ENCODE measurements at regions not wholly inside any gene's neighbourhood (a gene's known extent, or its start where the extent isn't known, plus 50 kb on each side); places are given as distances from the start of the nearest gene placed in this dataset.

DNA sequence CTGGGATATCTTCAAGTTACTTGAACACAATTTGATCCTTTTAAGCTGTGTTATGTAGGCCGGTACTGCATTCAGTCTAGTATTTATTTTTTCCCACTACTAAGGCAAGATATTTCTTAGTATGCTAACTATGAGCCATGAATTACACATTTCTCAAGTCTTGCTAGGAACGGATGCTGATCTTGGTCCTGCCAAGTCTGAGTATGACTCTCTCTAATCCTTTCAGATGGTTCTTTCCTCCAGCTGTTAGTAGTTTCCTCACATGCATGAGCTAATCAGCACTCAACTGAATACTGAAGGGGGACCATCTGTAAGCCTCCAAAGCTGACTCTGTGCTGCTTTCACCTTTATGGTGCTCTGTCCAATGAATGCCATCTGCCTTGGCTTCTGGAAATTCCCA is 460.3 kb downstream of the KCTD12 start:
- no peak for DNase-seq
- intact Hi-C loops (cut with micrococcal nuclease) = no loop called here
- peak; percentile 92 for ATAC-seq

DNA sequence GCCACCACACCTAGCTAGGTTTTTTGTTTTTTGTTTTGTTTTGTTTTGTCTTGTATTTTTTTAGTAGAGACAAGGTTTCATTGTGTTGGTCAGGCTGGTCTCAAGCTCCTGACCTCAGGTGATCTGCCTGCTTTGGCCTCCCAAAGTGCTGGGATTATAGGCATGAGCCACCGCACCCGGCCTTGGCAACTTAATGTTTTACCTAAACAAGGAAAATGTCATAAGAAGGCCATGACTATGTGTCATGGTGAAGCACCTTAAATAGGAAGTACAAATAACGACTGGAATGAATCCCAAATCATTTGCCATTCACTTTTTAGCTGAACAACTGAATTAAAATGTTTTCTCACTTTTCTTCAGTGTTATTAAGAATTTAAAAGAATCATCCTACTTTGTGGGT is 465.2 kb downstream of the KCTD12 start:
- no peak for ATAC-seq
- intact Hi-C loops (cut with micrococcal nuclease) = no loop called here
- no peak for DNase-seq

DNA sequence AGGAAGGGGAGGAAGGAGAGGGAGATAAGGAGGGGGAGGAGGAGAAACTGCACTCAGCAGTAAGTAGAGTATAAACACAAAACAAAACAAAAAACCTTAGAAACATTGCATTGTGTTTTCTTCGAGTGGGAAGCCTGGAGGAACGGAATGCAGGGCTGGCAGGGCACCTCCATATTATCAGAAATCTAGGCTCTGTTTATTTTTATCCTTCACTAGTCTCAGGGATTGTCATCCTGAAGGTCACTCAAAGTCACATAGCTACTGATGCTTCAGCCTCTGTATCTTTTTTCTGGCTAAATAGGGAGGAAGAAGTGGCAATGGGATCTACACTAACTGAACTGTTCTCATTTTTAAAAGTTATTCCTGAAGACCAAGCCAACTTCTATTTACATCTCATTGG is 467.8 kb downstream of the KCTD12 start:
- intact Hi-C loops (cut with micrococcal nuclease) = no loop called here
- DNase-seq (no peak), ATAC-seq (peak; percentile 41)

DNA sequence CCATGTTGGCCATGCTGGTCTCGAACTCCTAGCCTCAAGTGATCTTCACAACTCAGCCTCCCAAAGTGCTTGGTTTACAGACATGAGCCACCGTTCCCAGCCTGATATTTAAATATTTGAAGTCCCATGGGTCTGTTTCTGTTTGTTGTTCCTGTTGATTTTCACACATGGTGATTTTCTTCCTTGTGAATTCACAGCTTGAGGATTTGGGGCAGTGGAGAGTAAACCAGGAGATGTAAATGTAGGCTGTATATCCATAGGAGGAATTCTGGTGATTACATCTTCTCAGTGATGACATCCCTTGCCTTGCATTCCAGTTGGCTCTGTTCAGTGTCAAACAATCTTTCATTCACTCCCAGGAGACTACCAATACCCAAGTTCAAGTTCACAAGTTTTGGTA is 471.9 kb downstream of the KCTD12 start:
- DNase-seq = no peak
- no peak for ATAC-seq
- intact Hi-C loops (cut with micrococcal nuclease) = no loop called here

DNA sequence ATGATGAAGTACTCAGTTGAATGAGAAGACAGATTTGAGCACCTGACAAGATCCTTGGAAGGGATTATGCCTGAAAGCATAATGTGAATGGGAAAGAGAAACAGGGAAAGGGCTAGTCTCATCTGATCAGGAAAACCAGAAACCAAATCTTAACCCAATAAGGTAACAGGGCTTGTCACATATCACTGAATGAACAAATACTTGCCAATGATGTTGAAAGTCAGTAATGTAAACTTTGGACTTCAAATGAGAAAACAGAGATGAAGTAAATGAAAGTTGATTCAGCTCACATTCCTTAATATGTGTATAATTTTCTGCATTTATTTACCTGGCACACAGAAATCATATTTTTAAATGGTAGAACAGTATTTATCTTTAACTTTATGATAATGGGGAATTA is 480.0 kb downstream of the KCTD12 start:
- ATAC-seq (no peak), DNase-seq (no peak)
- intact Hi-C loops (cut with micrococcal nuclease) = no loop called here

DNA sequence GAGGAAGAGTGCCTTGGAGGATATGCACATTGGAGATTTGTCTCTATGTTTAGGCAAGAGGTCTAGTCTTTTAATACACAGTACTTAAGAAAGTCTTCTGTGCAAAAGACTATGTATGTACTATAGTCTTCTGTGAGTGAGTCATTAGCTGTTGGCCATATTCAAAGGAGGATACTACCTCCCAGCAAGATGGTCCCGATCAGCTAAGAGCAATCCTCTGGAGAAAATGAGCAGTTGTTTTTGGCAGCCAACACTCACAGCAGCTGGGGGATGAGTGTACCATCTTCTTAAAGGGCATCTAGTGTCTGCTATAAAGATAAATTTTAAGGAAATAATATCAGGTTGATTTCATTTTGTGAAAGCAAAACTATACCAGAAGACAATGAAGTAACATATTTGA is 487.8 kb downstream of the KCTD12 start:
- DNase-seq = no peak
- ATAC-seq = no peak
- intact Hi-C loops (cut with micrococcal nuclease) = no loop called here

DNA sequence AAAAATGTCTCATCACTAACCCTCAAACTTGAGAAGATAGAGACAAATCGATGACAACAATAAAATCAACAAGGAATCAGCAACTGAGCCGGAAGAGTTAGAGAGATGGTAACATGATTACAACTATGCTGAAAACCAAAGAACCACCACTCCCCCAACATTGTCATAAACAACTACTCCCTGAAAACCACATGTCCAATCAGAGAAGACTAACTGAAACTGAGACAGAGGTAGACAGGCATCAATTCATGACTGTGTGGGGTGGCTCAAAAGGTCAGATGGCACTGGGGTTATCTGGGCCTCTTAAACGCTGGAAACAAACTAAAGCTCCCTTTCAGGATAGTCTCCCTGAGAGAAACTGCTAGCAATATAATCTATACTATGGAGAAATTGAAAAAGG is 488.8 kb downstream of the KCTD12 start:
- ATAC-seq (no peak), DNase-seq (no peak)
- intact Hi-C loops (cut with micrococcal nuclease) = no loop called here

DNA sequence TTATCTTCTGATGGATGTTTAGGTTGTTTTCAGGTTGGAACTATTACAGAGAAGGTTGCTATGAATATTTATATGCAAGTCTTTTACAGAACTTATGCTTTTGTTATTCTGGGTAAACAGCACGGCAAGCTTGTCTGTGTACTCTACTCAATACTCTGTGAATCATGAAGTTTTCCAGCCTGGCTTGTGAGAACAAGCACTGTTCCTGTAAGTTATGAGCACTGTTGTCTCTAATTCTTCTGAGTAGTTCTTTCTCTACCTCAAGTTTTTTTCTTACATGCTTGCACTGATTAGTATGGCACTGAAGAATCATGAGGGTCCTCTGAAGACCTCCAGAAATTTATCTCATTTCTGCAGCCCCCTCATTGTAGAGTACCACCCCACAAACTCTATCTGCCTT is 496.9 kb downstream of the KCTD12 start:
- DNase-seq (no peak), ATAC-seq (no peak)
- intact Hi-C loops (cut with micrococcal nuclease) = no loop called here

DNA sequence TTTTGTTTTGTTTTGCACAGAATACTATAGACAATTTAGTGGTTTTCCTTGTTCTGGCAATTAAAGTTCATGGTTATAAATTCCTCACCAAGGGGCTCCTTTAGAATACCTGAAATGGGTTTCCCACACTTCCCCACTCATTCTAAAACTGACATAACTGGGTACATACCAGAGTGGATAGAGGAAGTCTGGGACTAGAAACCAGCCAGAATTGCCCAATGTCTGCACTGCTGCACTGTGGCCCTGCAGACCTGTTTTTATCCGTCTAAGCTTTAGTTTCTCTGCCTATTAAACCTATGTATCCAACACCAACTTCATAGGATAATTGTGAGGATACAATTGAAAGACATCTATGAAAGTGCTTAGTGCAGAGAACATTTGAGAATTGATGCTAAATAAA is 498.6 kb downstream of the KCTD12 start:
- ATAC-seq = no peak

DNA sequence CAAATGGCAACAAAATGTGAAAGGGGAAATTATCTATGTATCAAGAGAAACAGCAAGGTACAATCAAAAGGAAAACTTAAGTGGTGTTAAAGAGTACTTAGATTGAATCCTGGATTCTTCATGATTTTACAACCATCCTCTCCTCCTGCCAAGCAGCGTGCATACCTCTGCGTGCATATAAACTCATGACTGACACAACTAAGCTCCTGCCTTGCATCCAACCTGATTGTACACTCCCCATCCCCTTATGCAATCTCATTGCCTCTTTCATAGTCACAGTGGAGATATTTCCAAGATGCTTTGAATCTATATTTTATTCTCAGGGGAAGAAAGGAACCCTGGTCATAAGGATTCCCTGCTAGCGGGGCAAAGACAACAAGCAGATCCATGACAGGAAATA is 499.9 kb downstream of the KCTD12 start:
- intact Hi-C loops (cut with micrococcal nuclease) = no loop called here
- no peak for ATAC-seq

More for the DNA sequence above, 498.6 kb downstream of the KCTD12 start:
- intact Hi-C loops (cut with micrococcal nuclease) = no loop called here
- no peak for DNase-seq

DNA sequence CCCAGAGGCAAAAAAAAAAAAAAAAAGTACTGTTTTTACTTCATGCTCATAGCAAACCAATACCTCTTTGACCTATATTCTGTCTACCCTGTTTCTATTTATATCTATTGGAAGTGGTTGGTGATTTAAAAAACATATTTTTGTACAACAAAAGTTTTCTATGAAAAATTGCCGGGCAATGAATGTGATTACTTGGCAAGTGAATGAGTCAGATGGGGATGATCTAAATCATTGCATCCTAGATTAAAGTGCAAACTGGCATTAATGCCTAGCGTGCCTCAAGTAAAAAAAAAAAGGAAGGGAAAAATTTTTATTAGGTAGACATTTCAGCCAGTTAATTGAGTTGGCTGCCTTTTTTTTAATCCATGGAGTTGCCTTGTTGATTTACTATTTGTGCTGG is 500.6 kb downstream of the KCTD12 start:
- no peak for ATAC-seq
- intact Hi-C loops (cut with micrococcal nuclease) = no loop called here
- no peak for DNase-seq

More for the DNA sequence above, 499.9 kb downstream of the KCTD12 start:
- no peak for DNase-seq

DNA sequence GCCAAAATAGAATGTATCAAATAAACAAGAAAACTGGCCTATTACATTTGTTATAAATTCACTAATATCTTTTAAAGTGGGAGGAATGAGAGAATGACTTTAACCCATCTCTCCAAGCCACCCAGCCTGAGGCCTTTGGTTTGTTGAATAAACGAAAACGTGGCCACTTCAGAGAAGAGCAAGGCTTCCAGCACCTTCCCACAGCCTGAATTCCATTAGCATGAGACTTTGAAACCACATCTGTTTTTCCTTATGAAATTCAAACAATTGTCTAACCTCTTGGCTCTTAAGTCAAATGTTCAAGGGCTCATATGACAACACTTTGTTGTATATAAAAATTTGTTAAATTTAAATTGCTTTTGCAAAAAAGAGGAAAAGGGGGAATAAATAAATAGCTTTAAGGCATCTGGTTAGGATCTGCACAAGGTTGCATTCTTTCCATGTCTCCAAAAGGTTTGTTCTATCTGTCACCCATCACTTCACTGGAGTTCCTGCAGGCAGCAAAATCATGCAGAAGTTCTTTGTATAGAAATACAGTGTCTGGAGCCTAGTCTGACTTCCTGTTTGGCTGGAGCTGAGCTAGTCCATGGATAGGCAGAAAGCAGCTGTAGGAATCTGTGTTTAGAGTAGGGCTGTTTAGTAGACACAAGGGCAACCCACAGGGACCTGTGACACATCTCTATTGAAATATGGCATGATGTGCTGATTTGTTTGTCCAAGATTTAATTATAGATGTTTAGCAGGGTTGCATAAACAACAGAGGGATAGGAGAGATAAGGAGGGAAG is 502.3 kb downstream of the KCTD12 start:
- intact Hi-C loops (cut with micrococcal nuclease) = loop anchor here (5.0 kb wide), 1 partner anchor 177 kb away; no protein-coding TSS in a partner anchor
- peak; percentile 85 for ATAC-seq
- DNase-seq = no peak

DNA sequence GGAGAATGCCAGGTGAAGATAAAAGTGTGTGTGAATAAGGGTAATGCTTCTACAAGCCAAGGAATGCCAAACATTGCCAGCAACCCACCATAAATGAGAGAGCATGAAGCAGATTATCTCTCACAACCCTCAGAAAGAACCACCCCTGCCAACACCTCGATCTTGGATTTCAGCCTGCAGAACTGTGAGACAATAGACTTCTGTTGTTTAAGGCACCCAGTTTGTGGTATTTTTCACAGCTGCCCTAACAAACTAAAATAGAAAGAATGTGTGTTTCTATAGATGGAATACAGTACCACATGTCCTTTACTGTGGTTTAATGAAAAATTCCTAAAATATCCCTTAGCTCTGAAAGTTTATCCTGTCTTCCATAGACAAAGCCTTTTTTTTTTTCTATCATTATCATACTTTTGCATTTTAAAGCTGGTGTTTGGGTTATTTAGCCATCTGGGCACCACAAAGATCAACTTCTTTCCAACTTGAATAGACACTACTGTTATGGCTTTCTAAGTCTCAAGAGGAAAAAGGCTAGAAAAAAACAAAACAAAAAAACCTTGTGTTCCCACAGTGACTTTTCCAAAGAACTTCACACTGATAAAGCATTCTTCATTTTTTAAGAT is 505.6 kb downstream of the KCTD12 start:
- intact Hi-C loops (cut with micrococcal nuclease) = loop anchor here (5.0 kb wide), 1 partner anchor 173 kb away; no protein-coding TSS in a partner anchor
- DNase-seq = no peak
- ATAC-seq = no peak

DNA sequence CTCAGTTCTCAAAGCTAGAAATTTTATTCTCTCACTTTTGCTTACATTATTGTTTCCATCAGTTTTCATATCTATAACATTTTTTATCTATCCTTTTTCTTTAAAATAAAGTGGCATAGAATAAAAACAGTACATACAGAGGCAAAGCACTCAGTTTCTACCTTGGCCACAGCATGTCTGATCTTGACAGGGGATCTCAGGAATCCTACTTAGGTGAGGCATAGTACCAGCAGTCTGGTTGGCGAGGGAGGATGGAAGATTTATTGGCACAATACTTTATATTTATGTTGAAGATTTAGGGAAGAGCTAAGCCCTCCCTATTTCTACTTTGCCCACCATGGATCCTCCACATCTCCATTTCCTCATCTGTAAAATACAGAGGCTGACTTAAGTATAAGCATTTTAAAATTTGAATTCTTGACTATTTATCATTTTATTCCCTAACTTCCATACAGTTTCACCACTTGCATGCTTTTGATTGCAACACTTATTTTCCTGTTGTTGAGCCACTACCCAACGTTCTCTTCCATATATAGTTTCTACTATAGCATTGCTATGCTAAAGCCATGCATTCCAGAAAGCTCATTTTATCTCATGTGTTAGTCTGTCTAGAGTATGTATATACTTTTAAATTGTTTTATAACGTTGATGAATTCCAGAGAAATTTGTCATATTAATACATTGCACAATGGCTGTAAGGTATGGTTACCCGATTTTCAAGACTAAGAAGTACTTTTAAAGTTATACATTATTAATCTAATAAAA is 506.7 kb downstream of the KCTD12 start:
- ATAC-seq (no peak), DNase-seq (no peak)
- intact Hi-C loops (cut with micrococcal nuclease) = loop anchor here (5.0 kb wide), 1 partner anchor 172 kb away; no protein-coding TSS in a partner anchor

DNA sequence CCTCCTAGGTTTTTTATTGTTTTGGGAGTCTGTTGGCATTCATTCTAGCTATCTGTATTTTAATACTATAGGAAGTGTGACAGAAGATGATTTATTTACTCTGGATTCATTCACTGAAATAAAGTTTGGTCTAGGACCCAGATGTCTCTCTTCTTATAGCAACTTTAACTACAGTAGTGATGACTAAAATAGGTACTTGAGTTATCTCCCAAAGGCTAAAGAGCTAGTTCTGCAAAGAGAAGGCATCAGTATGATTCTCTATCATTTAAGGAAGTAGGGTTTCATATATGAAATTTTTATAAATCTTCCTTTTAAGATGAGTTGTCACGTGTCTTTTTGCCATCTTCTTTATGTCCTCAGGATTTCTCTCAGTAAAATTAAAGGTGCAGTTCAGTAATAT is 507.4 kb downstream of the KCTD12 start:
- DNase-seq = no peak
- no peak for ATAC-seq
- intact Hi-C loops (cut with micrococcal nuclease) = no loop called here

DNA sequence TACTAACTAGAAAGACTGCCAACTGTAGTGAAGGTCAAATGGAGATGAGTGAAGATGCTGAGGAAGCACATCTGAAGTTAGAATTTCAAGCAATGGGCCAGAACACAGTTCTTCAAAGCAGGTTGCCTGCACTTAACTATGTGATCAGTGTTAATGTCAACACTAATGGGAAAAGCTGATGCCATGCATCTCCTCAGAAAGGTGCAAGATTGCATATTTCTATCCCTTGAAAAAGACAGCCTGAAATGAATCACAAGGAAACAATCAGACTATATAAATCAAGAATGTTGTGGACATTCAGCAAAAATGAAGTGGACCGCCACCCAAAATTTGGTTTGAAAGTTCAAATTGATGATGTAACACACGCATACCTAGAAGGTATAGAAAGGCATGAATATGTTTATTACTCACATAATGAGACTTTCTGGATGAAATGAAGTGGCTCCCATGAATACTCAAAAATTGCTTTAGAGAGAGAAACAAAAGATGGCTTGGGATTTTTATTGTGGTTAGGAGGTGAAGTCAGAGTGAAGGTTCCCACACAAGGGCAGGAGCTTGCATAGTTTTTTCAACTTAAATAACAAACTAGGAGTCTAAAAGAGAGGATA is 522.4 kb downstream of the KCTD12 start:
- intact Hi-C loops (cut with micrococcal nuclease) = no loop called here
- DNase-seq (no peak), ATAC-seq (no peak)

DNA sequence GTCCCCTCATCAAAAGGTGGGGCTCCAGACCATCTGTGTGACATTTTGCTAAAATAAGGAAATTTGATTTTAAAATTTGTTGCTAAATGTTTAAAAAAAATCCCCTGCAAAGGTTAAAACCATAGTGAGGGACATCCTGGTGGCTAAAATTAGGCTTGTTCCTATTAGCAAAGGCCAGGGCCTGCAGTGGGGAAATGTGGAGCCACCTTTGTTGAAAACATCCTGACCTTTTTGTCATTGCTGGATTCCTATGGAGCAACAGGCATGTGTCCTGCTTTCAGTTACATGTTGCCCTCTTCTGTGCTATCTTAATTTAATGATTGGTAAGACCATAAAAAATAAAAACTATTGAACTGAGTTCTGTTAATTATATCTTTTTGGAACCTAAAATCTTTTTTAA is 524.3 kb downstream of the KCTD12 start:
- ATAC-seq (peak; percentile 53), DNase-seq (no peak)
- intact Hi-C loops (cut with micrococcal nuclease) = no loop called here

DNA sequence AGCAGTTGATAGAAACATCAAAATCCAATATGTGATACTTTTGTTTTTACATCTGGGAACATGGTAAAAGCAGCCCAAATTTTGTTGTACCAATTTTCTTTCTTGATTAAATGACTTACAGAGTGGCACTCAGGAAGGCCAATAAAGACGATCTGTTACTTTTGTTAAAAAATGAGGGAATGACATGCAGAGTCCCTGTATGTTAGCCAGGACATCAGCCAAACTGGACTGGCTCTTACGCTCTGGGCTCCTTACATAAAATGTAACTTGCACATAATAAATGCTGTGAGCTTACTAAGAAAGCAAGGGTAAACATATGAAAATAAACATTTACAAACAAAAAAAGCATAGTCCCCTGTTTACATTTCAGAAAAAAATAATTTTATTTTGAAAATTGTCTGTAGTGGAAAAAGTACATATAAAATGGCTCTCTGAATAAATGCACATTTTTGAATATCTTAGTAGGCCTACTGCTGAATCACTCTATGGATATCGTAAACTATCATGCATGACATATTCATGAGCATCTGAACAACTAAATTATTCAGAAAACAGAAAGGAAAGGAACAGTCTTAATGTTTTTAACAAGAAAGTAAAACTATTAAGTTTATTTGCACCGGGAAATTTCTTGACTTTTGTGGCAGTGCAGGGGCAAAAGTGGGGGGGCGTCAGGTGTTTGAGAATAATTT is 534.5 kb downstream of the KCTD12 start:
- no peak for DNase-seq
- ATAC-seq = no peak
- intact Hi-C loops (cut with micrococcal nuclease) = no loop called here

DNA sequence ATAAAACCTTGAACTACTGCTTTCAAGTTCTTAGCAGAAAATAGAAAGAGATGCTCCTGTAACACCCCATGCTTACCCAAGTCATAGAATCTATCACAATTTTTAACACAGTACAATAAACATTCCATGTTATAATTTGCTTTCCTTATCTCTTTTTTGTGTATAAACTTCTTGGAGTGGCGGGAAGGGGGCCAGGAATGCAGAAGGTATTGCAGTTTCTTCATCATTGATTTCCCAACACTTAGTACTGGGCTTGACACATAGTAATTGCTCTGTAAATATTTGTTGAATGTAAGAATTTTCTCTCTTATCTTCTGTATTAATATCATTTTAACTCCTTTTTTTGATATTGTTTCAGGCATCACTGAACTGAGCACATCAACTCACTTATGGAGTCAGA is 535.8 kb downstream of the KCTD12 start:
- ATAC-seq = no peak
- no peak for DNase-seq
- intact Hi-C loops (cut with micrococcal nuclease) = no loop called here

Measured in left ventricle myocardium superior (tissue), 1 donor.